LHCN-M2 (cell line): ENCODE measurements at regions not wholly inside any gene's neighbourhood (a gene's known extent, or its start where the extent isn't known, plus 50 kb on each side); places are given as distances from the start of the nearest gene placed in this dataset.
"Not testable (repeated sequence)": the region's sequence is repeated elsewhere in the genome, so short reads cannot be mapped to it uniquely, and the experiment has no call there.

Experiments
- DNase-seq: peaks from one replicate; pipeline ENCODE4 v3.0.0-alpha.2; 2012; ENCODE audit warnings: low read depth

DNA sequence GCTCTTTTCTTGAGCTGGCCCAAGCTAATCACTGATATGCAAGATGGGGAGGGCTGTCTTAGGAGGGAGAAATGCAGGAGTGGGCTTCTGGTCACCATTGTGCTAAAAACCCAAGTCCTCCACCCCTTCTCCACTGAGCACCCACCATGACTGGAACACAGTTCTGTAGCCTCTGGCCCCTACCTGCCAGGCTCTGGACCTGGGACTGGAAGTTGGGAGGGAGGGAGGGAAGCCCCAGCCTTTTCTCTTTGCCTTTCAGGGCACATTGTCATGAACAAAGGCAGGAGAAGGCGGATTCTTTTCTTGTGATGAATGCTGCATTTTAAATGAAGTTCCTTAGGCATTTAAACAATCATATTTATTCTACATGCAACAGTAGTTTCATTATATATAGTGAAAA lies 559.1 kb upstream of the TRPC7 start:
- DNase-seq: no peak

DNA sequence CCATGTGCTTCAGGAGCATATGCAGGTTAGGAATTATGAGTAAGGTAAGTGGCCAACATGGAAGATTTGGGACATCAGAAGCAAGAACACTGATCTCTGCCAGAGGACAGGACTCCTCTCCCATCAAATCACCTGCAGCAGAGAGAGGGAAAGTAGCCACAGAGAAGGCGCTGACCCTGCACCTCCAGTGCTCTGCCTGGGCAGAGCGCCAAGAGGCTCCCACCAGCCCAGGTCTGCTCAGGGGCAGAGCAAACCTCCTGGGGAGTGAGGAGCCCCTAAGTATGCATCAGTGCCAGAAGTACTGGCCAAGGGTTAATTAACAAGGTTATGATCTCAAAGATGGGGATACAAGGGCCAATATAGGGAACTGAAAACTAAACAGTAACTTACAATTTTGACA lies 545.3 kb upstream of the TRPC7 start:
- no peak for DNase-seq

DNA sequence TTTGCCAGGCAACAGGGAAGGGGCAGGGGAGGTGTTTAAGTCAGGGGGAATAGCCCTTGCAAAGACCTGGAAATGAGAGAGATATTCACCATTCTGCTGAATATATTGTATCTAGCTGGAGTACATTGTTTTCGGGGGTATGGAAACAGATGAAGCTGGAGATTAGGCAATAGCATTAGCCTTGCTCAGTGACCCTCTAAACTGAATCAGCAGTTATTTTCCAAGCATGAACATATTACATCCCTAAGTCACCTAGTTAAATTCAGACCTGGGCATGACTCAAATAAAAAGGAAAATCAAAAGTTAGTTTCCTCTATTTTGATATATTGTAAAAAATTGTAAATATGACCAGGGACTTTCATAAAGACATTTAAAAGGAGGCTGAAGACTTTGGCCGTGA lies 544.6 kb upstream of the TRPC7 start:
- no peak for DNase-seq

DNA sequence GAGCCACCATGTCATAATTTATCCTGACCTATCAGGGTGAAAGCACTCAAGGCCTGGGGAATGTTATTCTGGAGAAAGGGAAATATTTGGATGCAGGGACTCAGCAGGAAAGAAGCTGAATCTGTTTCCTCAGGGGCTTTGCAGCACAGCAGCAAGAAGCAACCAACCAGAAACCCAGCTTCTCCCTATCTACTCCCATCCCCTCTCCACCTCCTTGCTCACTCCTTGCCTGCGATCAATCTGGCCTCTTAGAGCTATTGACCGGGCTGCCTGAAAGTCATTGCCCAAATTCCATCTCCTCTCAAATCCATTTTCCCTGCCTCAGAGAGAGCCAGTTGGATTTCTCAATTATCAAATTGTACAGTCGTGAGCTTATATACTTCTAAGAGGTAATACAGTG lies 542.0 kb upstream of the TRPC7 start:
- DNase-seq: no peak

DNA sequence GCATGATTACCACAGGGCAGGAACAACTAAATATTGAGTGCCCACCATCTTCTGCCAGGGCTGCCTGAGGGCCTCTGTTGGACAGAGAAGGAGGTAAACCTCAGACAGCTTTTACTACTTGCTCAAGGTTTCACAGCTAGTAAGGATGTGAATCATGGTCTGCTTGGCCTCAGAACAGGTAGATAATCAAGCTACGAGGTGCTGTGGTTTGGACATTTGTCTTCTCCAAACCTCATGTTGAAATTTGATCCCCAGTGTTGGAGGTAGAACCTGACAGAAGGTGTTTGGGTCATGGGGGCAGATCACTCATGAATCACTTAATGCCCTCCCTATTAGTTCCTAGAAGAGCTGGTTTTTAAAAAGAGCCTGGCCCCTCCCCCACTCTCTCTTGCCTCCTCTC lies 541.2 kb upstream of the TRPC7 start:
- no peak for DNase-seq

DNA sequence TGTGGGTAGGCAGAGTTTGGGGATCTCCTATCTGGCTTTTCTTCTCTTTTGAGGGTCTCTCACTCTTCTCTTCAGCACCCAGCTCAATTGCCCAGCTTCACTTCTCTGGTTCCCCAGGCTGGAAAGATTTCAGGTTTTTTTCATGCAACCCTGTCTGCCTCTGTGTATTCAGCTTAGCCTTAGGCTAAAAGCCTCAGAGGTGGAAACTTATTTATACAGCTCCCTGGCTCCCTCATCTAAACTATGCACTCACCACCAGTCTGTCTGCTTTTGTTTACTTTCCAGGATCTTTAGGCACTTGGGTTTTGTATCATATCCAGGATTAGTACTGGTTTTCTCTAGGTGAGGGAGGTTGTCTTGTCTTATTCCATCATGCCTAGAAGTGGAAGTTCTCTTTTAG lies 540.2 kb upstream of the TRPC7 start:
- no peak for DNase-seq

DNA sequence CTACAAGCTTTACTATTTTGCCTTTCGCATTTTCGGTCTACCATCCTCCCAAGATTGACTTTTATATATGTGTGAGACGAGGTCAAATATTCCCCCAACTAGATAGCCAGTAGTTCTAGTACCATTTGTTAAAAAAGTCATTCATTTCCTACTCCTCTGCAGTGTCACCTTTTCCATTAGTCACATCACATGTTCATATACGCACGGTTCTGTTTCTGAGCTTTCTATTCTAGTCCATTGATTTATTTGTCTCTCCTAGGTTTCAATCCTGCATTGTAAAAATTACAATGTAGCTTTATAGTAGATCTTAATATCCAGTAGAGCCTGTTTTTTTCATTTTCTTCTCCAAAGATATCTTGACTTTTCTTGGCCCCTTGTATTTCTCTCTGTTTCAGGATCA lies 528.7 kb upstream of the TRPC7 start:
- no peak for DNase-seq

DNA sequence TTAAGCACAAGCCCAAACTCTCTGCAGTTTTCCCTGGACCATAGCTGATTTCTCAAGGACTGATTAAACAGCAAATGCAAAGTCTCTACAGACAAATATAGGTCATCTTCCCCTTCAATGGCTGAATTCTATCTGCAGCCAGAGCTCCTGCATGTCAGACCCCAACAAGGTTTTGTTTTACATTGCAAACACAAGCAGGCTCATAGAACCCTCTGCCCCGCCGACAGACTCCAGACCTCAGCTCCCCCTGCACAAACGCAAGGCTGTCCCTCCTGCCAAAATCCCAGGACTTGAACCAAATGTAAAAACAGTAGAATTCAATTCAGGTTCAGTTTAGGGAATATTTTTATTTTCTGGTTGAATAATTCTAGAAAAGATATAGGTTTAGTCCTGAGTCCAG lies 526.7 kb upstream of the TRPC7 start:
- no peak for DNase-seq

DNA sequence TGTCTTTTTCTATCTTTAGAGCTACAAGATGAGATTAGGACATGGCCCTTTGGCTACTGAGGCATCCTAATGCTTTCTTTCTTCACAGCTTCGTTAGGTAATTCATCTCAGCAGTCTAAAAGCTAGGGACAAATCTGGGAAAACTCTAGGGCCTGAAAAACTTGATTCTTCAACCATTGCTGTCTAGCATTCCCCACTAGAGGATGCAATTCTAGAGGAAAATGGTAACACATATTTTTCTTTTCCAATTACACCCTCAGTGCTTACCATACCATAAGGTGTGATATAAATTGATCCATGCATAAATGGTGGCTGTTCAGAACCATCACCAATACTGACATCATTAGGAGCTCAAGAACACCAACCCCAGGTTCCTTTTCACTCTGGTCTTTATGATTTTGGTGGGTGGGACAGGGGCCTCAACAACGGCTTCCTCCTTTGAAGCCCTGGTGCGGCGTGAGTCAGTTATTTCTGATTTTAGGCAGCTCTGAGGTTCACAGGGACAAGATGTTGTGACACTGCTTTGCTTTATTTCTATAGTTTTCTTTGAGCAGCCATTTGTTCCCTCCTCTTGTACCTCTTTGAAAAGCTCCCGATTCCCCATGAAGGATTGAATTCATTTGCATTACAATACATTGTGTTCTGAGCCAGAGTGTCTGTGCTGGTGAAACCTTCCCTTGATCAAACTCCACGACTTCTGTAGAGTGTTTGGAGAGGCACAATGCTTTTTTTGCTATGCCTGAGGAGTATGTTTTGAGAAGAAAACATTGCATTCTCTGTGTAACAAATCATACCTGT lies 526.0 kb upstream of the TRPC7 start:
- no peak for DNase-seq

DNA sequence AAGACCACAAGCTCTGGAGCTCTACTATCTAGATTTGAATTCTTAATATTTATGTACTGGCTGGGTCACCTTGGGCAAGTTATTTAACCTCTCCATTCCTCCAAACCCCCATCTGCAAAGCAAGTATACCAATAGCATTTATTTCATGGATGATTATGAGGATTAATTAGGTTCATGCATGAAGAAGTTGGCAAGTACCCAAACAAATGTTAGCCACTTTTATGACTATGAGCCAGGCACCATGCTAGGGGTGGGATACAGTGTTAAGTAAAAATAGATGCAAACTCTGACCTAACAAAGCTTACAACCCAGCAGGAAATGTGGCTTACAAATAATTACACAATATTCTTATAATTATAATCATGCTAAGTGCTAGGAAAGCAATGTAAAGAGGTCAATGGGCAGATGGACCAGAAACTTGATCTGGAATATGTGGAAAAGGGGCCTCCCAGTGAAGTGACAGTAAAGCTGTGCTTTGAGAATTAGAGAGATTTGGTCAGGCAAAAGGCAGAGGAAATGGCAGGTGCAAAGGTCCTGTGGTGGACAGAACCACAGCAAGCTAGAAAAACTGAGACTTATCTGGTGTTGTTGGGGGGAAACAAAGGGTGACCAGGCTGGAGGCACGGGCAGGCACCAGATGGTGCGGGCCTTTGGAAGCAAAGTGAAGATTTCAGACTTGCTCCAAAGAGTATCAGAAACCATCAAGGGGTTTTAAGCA lies 525.2 kb upstream of the TRPC7 start:
- no peak for DNase-seq

DNA sequence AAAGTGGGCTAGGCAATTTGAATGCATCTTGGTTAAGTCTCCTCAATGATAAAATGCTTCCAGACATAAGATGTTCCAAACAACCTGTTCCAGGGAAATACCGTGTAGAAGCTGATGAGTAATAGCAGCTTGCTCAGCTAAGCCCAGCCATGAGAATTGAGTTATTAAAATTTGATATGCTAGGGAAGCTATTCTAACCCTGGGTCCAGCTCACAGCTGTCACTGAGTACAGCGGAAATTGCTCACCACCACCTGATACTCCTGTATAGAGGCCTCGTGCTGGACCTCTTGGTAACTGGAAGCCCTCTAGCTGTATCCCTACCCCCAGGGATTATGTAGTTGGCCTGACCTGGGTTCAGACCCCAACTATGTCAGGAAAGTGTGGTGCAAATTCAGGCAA lies 521.3 kb upstream of the TRPC7 start:
- peak; percentile 82 for DNase-seq

DNA sequence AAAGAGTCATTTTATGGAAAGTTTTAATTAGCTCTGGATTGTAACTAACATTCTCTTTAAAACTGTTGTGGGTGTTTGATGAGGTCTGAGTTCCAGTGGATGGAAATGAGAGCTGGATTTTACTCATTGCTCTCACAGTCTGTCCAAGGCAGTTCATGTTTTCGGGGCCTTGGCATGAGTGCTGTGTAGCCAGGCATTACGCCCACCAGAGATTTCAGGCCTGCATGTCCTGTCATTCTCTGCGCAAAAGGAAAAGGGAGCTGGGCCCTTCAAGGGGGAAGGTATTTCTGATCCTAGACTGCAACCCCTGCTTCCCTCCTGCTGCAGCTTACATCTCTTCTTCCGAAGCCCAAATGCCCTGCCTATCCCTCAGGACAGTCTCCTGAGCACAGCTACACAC lies 499.6 kb upstream of the TRPC7 start:
- DNase-seq: no peak

DNA sequence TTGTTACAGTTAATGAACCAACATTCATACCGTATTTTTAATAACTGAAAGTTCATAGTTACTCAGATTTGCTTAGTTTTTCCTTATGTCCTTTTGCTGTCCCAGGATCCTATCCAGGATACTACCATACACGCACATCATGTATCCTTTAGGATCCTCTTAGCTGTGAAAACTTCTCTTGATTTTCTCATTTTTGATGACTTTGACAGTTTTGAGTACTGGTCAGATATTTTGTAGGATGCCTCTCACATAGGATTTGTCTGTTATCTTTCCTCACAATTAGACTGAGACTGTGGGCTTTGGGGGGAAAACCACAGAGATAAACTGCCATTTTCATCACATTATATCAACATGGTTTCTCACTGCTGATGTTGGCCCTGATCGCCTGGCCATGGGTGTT lies 491.3 kb upstream of the TRPC7 start:
- no peak for DNase-seq

DNA sequence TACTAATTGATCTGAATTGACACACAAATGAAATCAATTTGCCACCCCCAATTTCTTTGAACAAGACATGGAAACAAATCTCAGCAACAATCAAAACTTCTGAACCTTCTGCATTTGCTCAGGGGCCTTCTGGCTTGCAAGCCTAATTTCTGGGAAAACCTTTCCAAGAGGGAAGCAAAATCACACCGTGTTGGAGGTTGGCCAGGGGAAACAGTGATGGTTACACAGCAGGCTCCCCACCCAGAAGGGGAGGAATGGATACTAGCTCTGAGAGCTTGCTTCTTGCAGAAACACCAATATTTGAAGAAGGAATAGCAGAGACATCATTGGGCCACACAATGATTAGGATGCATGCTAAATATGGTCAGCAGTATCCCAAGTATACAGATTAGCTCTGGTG lies 488.6 kb upstream of the TRPC7 start:
- no peak for DNase-seq

DNA sequence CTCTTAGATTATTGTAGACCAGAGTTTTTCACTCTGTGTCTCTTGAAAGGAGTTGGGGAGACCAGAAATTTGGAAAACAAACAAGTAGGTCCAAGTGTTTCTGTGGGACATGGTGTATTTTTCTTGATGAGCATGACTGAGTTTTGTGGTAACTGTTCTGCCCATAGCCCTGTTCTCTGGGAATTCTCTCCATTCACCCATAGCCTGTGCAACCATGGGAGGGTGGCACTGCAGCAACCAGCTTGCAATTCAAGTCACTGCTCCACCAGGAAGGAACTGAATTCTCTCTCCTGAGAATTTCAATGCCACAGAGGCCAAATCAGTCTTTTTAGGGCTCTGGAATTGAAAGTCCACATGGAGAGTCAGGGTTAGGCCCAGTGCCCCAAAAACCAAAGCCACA lies 475.3 kb upstream of the TRPC7 start:
- no peak for DNase-seq

DNA sequence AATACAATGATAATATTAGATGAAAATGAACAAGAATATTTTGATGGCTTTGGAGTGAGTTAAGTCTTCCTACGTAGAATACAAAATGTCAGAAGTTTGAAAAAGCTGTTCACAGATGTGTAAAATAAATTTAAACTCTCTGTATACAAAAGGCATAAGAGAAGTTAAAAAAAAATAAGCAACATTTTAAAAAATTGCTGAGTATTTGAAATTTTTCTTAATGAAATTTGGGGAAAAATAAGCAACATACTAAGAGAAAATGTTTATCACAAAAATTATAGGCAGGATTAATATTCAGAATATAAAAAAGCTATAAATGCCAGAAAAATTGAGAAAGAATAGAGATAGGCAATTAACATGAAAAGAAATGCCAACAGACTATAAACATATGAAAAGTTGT lies 470.7 kb upstream of the TRPC7 start:
- no peak for DNase-seq

DNA sequence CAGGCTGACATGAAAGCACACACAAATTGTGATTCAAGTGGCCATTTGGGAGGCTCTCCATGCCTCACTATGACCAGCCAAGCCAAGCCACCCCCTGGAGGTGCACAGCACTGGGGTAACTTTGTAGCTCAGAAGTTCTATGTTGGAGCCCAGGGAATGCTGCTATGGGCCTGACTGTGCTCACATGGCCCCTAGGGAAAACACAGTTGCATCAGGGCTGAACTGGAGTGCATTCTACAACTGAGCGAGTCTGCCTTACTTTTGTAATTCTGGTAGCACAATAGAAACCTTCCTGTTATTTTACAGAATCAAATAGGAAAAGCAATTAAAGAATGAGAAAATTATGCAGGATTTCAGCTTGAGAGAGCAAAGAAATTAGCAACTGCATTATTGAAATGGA lies 455.5 kb upstream of the TRPC7 start:
- no peak for DNase-seq

DNA sequence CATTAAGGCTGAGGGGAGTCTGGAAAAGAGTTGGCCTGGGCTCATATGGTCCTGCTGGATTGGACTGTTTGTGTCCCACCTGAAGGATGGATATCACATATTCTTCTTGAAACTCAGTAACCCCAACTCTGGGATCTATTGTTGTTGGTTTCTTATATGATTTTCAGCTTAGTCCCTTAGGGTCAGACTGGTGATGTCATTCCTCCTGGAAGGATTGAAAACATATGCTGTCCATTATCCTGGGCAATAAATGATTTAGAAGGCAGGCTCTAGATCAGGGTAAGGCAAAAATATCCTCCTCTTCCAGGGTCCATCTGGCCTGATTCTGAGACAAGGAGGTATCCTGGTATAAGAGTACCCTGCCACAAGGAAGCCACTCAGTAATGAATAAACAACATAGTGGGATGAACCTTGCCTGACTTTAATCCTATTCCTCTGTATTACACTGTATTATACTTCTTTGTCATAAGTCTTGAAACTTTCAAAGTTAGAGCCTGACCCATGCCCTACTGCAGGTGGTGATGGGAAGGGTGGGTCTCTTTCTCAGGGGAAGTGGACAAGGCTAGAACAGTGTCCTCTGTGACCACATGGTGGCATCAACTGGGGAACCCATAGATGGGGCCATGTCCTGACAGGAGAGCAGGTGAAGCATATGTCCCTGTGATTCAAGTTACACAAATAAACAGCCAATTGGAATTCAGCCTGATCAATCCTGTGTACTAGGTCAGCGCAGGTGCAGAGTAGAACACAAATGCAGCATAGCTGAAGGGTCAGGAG lies 454.4 kb upstream of the TRPC7 start:
- no peak for DNase-seq

DNA sequence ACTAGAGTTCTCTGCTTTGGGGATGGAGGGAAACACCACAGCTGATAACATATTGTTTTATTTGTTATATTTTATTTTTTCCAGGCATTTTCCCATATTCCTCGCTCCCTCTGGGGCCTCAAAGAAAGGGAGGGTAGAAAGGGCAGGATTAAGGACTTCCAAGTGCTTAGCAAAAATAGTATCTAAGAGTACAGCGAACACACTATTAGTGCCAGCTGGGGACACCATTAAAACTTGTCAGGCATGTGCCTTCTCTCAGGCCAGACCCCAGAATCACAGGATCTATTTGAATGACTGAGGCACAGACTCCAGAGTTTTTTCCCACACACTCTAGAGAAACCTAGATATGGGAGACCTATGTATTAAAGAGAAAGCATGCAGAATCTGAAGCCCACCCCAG lies 451.0 kb upstream of the TRPC7 start:
- DNase-seq: no peak

DNA sequence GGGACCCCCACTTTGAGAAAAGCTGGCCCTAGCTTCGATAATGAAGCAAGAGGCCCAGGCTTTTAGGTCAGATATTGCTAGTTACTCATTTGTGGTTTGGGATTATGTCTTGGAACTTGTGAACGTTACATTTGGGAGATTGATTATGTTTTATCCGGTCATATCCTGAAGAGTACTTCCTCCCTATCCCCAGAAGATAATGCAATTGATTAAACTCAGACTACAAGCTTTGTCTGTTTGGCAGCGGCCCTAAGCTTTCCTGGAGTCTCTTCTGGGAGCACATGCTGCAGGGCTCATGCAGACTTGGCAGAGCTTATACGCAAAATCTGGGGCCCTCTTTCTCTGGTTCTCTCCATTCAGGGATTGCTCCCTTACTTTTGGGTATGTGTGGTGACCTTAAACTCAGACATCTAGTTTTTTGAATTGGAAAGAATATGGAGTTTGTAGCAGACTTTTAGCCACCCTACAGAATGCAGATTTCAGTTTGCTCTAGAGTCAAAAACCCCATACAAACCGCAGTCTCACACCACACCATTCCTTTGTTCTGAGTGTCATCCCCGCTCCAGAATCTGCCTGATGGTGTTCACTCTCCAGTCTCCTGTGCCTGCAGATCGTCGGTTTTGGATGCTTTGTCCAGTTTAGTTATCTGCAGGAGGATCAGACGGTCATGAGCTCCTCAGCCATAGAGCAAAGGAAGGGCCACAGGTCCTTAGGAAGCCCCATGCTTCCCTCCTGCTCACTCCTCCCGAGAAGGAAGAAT lies 449.5 kb upstream of the TRPC7 start:
- DNase-seq: peak; percentile 69

DNA sequence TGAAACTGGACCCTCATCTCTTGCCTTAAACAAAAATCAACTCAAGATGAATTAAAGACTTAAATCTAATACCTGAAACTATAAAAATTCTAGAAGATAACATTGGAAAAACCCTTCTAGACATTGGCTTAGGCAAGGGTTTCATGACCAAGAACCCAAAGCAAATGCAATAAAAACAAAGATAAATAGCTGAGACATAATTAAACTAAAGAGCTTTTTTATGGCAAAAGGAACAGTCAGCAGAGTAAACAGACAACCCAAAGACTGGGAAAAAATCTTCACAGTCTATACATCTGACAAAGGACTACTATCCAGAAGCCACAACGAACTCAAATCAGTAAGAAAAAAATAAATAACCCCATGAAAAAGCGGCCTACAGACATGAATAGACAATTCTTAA lies 446.9 kb upstream of the TRPC7 start:
- DNase-seq: not testable (repeated sequence)

DNA sequence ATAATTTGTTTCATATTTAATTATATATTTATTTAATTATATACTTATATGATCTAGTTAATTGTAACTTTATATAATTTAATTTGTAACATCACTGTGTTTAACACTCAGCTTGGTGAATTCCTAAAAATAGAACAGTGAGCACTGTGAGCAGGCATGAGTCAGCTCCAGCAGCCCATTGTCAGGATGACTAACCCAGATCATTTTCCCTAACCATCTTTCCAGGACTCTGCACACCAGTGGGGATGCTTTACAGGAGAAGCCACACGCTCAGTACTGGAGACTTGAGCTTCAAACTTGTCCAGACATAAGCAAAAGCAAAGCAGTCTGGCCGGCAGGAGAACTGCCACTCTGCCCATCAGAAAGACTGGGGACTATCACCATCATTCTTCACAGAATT lies 446.2 kb upstream of the TRPC7 start:
- peak; percentile 90 for DNase-seq
